Fibroblast of lung (primary cell): ENCODE measurements at regions not wholly inside any gene's neighbourhood (a gene's known extent, or its start where the extent isn't known, plus 50 kb on each side); places are given as distances from the start of the nearest gene placed in this dataset.

Experiments
- CTCF ChIP-seq, 2 donors: IDR thresholded peaks in 1 of 2; conservative IDR thresholded peaks in 1 of 2; 1 replicate in 1 of 2; 2 replicates in 1 of 2; pipeline ENCODE4 v1.5.1; 2011 to 2012; ENCODE audit warnings: low read length in 2 of 2, control low read depth in 1 of 2, inconsistent platforms in 1 of 2, low read depth in 1 of 2, mild to moderate bottlenecking in 1 of 2
- EZH2 ChIP-seq: IDR thresholded peaks from 2 replicates; pipeline ENCODE4 v1.5.1; 2012; ENCODE audit warnings: low read length, control low read depth, mild to moderate bottlenecking; ENCODE audit errors: missing control alignments

- TF ChIP-seq CTCF (conservative IDR thresholded peaks at IDR 0.05 in 1 of 2, IDR thresholded peaks at IDR 0.05 in 1 of 2; ENCODE audit: low read depth in 1 of 2, low read length in 2 of 2), result no peak
- no peak for TF ChIP-seq EZH2
These were observed 214.7 kb upstream of the NECTIN3 start for GRCh38 chr3:110856916-110857315.
